ENCODE measurements at regions not wholly inside any gene's neighbourhood (a gene's known extent, or its start where the extent isn't known, plus 50 kb on each side); places are given as distances from the start of the nearest gene placed in this dataset.

- no peak for DNase-seq (ENCODE audit: low read depth, low spot score)
Observed at GRCh38 chr5:29089591-29090130, 2051.3 kb upstream of the CDH9 start.

GRCh38 chr5:29085142-29085541, 2046.8 kb upstream of the CDH9 start:
- DNase-seq (ENCODE audit: low read depth, low spot score) = no peak

DNA sequence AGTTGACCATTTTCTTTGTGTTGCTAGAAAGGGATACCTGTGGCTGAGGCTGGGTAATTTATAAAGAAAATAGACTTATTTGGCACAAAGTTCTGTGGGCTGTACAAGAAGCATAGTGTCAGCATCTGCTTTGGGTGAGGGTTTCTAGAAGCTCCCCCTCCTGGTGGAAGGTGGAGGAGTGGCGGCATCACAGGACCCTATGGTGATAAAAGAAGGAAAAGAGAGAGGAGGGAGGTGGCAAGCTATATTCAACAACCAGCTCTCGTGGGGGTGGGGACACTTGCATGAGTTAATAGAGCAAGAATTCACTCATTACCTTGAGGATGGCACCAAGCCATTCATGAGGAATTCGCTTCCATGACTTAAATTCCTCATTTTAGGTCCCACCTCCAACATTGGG, 2041.4 kb upstream of the CDH9 start:
- peak; percentile 56 for DNase-seq (ENCODE audit: low read depth, low spot score)

DNA sequence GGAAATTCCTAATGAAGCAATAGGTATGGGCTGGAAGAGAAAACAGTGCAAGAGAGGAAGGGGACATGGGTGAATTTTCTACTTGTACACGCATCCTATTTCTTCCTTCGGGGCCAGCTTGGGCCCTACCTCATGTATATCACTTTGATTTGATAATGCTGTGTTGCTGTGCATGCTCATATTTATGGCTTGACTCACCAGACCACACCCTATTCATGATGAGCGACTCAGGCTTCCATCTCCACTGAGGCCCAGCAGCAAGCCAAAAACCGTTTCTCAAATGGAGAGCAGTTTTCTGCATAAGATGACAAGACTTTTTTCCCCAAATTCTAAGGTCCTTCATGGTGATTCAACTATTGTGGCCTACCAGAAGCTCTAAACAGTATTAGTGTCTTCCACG, 2039.1 kb upstream of the CDH9 start:
- DNase-seq (ENCODE audit: low read depth, low spot score) = no peak

GRCh38 chr5:29069104-29069402, 2030.7 kb upstream of the CDH9 start:
- DNase-seq (ENCODE audit: low read depth, low spot score) = no peak

GRCh38 chr5:29061381-29061780, 2023.0 kb upstream of the CDH9 start:
- DNase-seq (ENCODE audit: low read depth, low spot score) = no peak

GRCh38 chr5:29054694-29055093, 2016.3 kb upstream of the CDH9 start:
- no peak for DNase-seq (ENCODE audit: low read depth, low spot score)

- DNase-seq (ENCODE audit: low read depth, low spot score) = no peak
Observed at GRCh38 chr5:29054282-29054681, 2015.9 kb upstream of the CDH9 start.

DNA sequence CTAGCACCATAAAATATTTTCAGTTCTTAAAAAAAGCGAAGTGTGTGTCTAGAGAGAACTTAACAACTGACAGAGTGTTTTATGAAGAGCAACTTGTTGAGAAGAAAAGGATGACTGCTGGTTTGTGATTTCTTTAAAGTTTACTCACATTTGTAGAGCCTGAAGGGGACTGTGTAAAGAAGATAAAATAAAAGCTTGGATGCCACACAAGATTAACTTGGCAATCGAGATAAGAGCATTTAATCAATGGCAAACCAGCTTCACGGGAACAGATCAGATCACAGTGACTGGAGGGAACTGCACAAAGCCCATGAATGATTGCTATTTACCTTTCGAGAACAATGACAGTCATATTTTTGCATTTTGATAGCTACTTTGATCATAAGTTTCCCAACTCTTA, 2013.1 kb upstream of the CDH9 start:
- DNase-seq (ENCODE audit: low read depth, low spot score) = no peak

DNA sequence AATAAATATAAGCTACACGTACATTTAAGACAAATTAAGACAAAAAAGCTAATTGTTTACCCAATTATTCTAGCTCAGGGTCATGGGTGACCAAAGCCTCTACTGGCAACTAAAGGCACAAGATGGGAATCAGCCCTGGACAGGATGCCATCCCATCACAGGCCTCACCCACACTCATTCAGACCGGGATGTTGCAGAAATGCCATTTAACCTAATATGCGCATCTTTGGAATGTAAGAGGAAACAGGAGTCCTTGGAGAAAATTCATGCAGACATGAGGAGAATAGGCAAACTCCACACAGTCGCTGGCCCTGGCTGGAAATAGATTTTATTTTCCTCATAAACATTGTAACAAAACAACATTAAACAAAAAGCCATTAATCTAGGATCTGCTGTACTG, 2003.8 kb upstream of the CDH9 start:
- no peak for DNase-seq (ENCODE audit: low read depth, low spot score)

- DNase-seq (ENCODE audit: low read depth, low spot score) = no peak
Observed at GRCh38 chr5:29040404-29040803, 2002.0 kb upstream of the CDH9 start.

DNA sequence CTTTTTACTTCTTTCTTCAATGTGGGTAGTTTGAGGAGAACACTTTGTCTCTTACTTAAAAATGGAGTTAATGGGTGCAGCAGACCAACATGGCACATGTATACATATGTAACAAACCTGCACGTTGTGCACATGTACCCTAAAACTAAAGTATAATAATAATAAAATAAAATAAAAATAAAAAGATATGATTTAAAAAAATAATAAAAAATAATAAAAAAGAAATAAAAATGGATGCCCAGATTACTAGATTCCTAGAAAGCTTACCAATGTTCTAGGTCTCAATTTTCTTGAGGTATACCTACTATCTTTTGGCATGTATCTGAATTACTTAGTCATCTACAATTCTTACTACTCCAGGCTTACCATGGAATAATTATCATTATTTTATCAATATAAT, 2001.6 kb upstream of the CDH9 start:
- no peak for DNase-seq (ENCODE audit: low read depth, low spot score)

- no peak for DNase-seq (ENCODE audit: low read depth, low spot score)
Observed at GRCh38 chr5:29037716-29038115, 1999.3 kb upstream of the CDH9 start.

- no peak for DNase-seq (ENCODE audit: low read depth, low spot score)
Observed at GRCh38 chr5:29024052-29024451, 1985.7 kb upstream of the CDH9 start.

- no peak for DNase-seq (ENCODE audit: low read depth, low spot score)
Observed at GRCh38 chr5:29023541-29023940, 1985.2 kb upstream of the CDH9 start.

DNA sequence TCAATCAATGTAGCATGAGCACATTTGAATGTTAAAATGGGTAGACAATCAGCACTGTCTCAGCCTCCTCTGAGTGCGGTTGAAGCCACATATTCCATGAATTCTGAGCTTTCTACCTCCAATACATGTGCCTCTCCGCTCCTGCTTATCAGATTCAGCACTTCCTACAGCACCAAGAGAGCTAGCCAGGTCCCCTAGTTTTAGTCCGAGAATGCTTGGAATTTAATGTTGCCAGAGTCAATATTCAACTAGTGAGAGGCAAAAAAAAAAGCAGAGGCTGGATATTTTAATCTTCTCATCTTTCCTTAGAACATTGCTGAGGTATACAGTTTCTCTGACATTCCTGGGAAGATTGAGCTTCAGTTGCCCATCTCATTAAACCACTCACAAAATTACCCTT, 1979.1 kb upstream of the CDH9 start:
- no peak for DNase-seq (ENCODE audit: low read depth, low spot score)

DNA sequence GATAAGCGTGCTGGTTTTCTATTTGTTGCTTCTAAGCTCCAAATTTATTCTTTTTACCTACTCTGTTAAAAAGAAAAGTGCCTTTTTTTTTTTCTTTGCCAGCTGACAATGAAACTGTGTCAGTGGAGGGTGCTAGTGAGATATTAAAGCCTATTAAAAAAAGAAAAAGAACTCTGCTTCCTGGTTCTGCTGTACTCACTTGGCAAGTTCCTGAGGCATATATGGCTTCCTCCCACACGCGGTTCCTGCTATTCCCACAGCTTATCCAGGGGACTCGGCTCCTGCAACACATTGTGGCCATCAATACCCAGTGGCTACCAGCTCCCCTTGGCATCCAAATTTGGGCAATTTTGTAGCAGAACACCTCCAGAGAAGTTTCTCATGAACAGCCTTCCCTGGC, 1977.7 kb upstream of the CDH9 start:
- DNase-seq (ENCODE audit: low read depth, low spot score) = no peak

DNA sequence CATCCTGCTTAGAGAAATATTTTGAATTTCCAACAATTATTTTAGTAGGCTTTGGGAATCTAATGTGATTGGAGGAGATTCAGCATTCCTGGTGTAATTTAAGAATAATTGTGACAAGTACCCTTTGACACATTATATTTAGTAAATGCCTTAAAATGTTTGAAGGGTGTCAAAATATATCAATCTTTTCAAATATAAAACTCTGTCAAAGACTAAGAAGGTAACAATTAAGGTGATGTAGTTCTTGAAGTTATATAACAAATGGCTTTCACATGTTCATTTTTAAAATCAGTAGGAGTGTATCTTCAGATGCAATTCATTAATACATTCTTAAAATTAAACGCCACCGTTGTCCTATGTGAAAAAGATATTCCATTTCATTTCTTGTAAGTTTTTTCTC, 1977.1 kb upstream of the CDH9 start:
- no peak for DNase-seq (ENCODE audit: low read depth, low spot score)

- DNase-seq (ENCODE audit: low read depth, low spot score) = no peak
Observed at GRCh38 chr5:29005386-29005785, 1967.0 kb upstream of the CDH9 start.

- DNase-seq (ENCODE audit: low read depth, low spot score) = no peak
Observed at GRCh38 chr5:29002481-29002880, 1964.1 kb upstream of the CDH9 start.

GRCh38 chr5:29001666-29002065, 1963.3 kb upstream of the CDH9 start:
- peak; percentile 11 for DNase-seq (ENCODE audit: low read depth, low spot score)

- DNase-seq (ENCODE audit: low read depth, low spot score) = no peak
Observed at GRCh38 chr5:28984639-28985038, 1946.3 kb upstream of the CDH9 start.

DNA sequence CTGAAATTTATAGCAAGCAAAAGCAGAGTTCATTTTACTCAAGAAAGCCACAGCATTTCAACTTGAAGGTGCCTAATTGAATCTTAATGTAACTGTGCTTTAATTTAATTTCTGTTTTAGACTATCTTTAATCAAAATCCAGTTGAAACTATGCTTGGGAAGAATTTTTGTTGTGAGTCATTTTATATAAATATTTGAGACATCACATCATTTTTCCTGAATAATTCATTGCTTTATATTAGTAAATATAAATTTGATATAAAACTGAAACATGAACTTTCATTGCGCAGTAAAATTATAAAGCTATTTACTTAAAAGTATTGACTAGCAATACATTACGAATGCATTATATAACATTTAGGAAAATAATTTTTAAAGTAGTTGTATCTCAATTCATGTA, 1937.1 kb upstream of the CDH9 start:
- DNase-seq (ENCODE audit: low read depth, low spot score) = no peak

DNA sequence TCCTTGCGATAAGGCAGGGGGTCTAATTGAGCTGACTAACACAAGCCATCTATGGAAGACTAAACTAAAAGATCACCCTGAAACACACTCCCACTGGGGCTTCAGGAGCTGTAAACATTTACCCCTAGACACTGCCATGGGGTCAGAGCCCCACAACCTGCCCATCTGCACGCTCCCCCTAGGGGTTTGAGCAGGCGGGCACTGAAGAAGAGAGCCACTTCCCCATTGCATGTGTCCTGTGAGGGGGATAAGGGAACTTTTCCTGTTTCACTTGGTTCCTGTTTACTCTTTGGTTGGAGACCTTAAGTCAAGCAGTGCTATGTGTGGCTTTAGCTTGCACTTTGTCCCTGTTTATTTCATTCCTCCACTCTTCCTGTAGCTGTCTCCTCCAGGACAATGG, 1929.5 kb upstream of the CDH9 start:
- no peak for DNase-seq (ENCODE audit: low read depth, low spot score)

GRCh38 chr5:28961816-28962215, 1923.4 kb upstream of the CDH9 start:
- no peak for DNase-seq (ENCODE audit: low read depth, low spot score)
